ENCODE measurements at regions not wholly inside any gene's neighbourhood (a gene's known extent, or its start where the extent isn't known, plus 50 kb on each side); places are given as distances from the start of the nearest gene placed in this dataset.
"Not testable (repeated sequence)": the region's sequence is repeated elsewhere in the genome, so short reads cannot be mapped to it uniquely, and the experiment has no call there.

GRCh38 chr5:142398730-142399055 lies 73.9 kb upstream of the SPRY4 start:
- no peak overlapping the region for H3K4me2 ChIP-seq (ENCODE audit: low read depth, low read length, poor library complexity, severe bottlenecking)
- H3K27me3 ChIP-seq (ENCODE audit: insufficient read depth, low read length, poor library complexity, severe bottlenecking): no peaks in the 10 kb centered on the region
- TF ChIP-seq EZH2phosphoT487 (IDR thresholded peaks at IDR 0.05; ENCODE audit: borderline replicate concordance) (no peak), CTCF (conservative IDR thresholded peaks at IDR 0.05; ENCODE audit: low read length) (no peak)
- H3K9ac ChIP-seq (ENCODE audit: low read depth, low read length, poor library complexity, severe bottlenecking): no peak overlapping the region
- no peaks in the 10 kb centered on the region for H3K9me2 ChIP-seq (replicated peaks; ENCODE audit: low read depth, low read length)
- no peaks in the 10 kb centered on the region for H3K36me3 ChIP-seq (ENCODE audit: insufficient read depth, low read length)
- H3F3A ChIP-seq (ENCODE audit: low read depth): no peaks in the 10 kb centered on the region
- H3K4me1 ChIP-seq (ENCODE audit: insufficient read depth, low read length, poor library complexity, severe bottlenecking): no peaks in the 10 kb centered on the region
- H3K79me2 ChIP-seq (ENCODE audit: insufficient read depth, low read length): no peaks in the 10 kb centered on the region
- no peaks in the 10 kb centered on the region for H4K20me1 ChIP-seq (ENCODE audit: insufficient read depth, low read length, poor library complexity, severe bottlenecking)
- H2AFZ ChIP-seq (ENCODE audit: low read length): no peak overlapping the region
- no peaks in the 10 kb centered on the region for H3K9me3 ChIP-seq (ENCODE audit: insufficient read depth, low read depth, low read length)
- H3K4me3 ChIP-seq (ENCODE audit: low read length, poor library complexity, severe bottlenecking): no peak overlapping the region

- H3K9me3 ChIP-seq (ENCODE audit: insufficient read depth, low read depth, low read length); H3K4me3 ChIP-seq (ENCODE audit: low read length, poor library complexity, severe bottlenecking); H3K79me2 ChIP-seq (ENCODE audit: insufficient read depth, low read length); H3K4me1 ChIP-seq (ENCODE audit: insufficient read depth, low read length, poor library complexity, severe bottlenecking); H3K4me2 ChIP-seq (ENCODE audit: low read depth, low read length, poor library complexity, severe bottlenecking); H2AFZ ChIP-seq (ENCODE audit: low read length); H3K9me2 ChIP-seq (replicated peaks; ENCODE audit: low read depth, low read length); H3K36me3 ChIP-seq (ENCODE audit: insufficient read depth, low read length); H4K20me1 ChIP-seq (ENCODE audit: insufficient read depth, low read length, poor library complexity, severe bottlenecking); H3K9ac ChIP-seq (ENCODE audit: low read depth, low read length, poor library complexity, severe bottlenecking); H3K27me3 ChIP-seq (ENCODE audit: insufficient read depth, low read length, poor library complexity, severe bottlenecking); H3F3A ChIP-seq (ENCODE audit: low read depth): not testable (repeated sequence)
Measured at GRCh38 chr5:142398011-142398729, 73.3 kb upstream of the SPRY4 start.

GRCh38 chr5:142397178-142397577 lies 72.4 kb upstream of the SPRY4 start:
- Histone ChIP-seq H3K4me2 (ENCODE audit: low read depth, low read length, poor library complexity, severe bottlenecking) (no peak overlapping the region), H3K9me2 (replicated peaks; ENCODE audit: low read depth, low read length) (no peaks in the 10 kb centered on the region), H3K4me3 (ENCODE audit: low read length, poor library complexity, severe bottlenecking) (no peak overlapping the region), H3K79me2 (ENCODE audit: insufficient read depth, low read length) (no peaks in the 10 kb centered on the region), H3K4me1 (ENCODE audit: insufficient read depth, low read length, poor library complexity, severe bottlenecking) (no peaks in the 10 kb centered on the region), H3K27me3 (ENCODE audit: insufficient read depth, low read length, poor library complexity, severe bottlenecking) (no peaks in the 10 kb centered on the region), H3F3A (ENCODE audit: low read depth) (no peaks in the 10 kb centered on the region), H3K36me3 (ENCODE audit: insufficient read depth, low read length) (no peaks in the 10 kb centered on the region), H3K9me3 (ENCODE audit: insufficient read depth, low read depth, low read length) (no peaks in the 10 kb centered on the region), H4K20me1 (ENCODE audit: insufficient read depth, low read length, poor library complexity, severe bottlenecking) (no peaks in the 10 kb centered on the region), H2AFZ (ENCODE audit: low read length) (no peak overlapping the region), H3K9ac (ENCODE audit: low read depth, low read length, poor library complexity, severe bottlenecking) (no peak overlapping the region)
- TF ChIP-seq EZH2phosphoT487 (IDR thresholded peaks at IDR 0.05; ENCODE audit: borderline replicate concordance) (no peak), CTCF (conservative IDR thresholded peaks at IDR 0.05; ENCODE audit: low read length) (no peak)

- Histone ChIP-seq H3K36me3 (ENCODE audit: insufficient read depth, low read length) (no peaks in the 10 kb centered on the region), H3K4me1 (ENCODE audit: insufficient read depth, low read length, poor library complexity, severe bottlenecking) (no peaks in the 10 kb centered on the region), H3F3A (ENCODE audit: low read depth) (no peaks in the 10 kb centered on the region), H3K4me2 (ENCODE audit: low read depth, low read length, poor library complexity, severe bottlenecking) (no peak overlapping the region), H3K79me2 (ENCODE audit: insufficient read depth, low read length) (no peaks in the 10 kb centered on the region), H3K9me2 (replicated peaks; ENCODE audit: low read depth, low read length) (no peaks in the 10 kb centered on the region), H4K20me1 (ENCODE audit: insufficient read depth, low read length, poor library complexity, severe bottlenecking) (no peaks in the 10 kb centered on the region), H3K9me3 (ENCODE audit: insufficient read depth, low read depth, low read length) (no peaks in the 10 kb centered on the region), H2AFZ (ENCODE audit: low read length) (no peak overlapping the region), H3K9ac (ENCODE audit: low read depth, low read length, poor library complexity, severe bottlenecking) (no peak overlapping the region), H3K27me3 (ENCODE audit: insufficient read depth, low read length, poor library complexity, severe bottlenecking) (no peaks in the 10 kb centered on the region), H3K4me3 (ENCODE audit: low read length, poor library complexity, severe bottlenecking) (no peak overlapping the region)
- no peak for TF ChIP-seq CTCF (conservative IDR thresholded peaks at IDR 0.05; ENCODE audit: low read length)
- TF ChIP-seq EZH2phosphoT487 (IDR thresholded peaks at IDR 0.05; ENCODE audit: borderline replicate concordance): no peak
Measured at GRCh38 chr5:142396436-142397038, 71.7 kb upstream of the SPRY4 start.

All from Loucy (cell line).